Tibial nerve (tissue), 4 donors: ENCODE measurements at regions not wholly inside any gene's neighbourhood (a gene's known extent, or its start where the extent isn't known, plus 50 kb on each side); places are given as distances from the start of the nearest gene placed in this dataset.

ENCODE experiments used
- DNase-seq, 2 donors: peaks; one replicate each; pipeline ENCODE4 v3.0.0-alpha.2; 2019; ENCODE audit warnings: low spot score in 2 of 2
- H3K27ac ChIP-seq, 4 donors: fragments of 200-600 bp; sonication (generic) in 3 of 4; one replicate each; pipeline ENCODE4 v1.5.1; 2017 to 2019; ENCODE audit warnings: mild to moderate bottlenecking in 1 of 4
- H3K27me3 ChIP-seq, 2 donors: fragments of 200-600 bp; sonication (generic) in 1 of 2; one replicate each; pipeline versions ENCODE4 v1.5.1 to v1.6.0; 2017 to 2019
- H3K36me3 ChIP-seq, 3 donors: fragments of 200-600 bp; sonication (generic); one replicate each; pipeline ENCODE4 v1.5.1; 2018 to 2019
- H3K4me1 ChIP-seq, 4 donors: fragments of 200-600 bp; sonication (generic) in 3 of 4; one replicate each; pipeline ENCODE4 v1.5.1; 2017 to 2019
- H3K4me3 ChIP-seq, 4 donors: fragments of 200-600 bp; sonication (generic) in 3 of 4; one replicate each; pipeline ENCODE4 v1.5.1; 2017 to 2019; ENCODE audit warnings: mild to moderate bottlenecking in 1 of 4, moderate library complexity in 1 of 4
- H3K9me3 ChIP-seq, 4 donors: fragments of 200-600 bp; sonication (generic) in 3 of 4; one replicate each; pipeline ENCODE4 v1.5.1; 2017 to 2019
- CTCF ChIP-seq, 5 experiments: fragments of 200-600 bp in 3 of 5; fragments of 450-650 bp in 2 of 5; sonication (generic) in 3 of 5; IDR thresholded peaks; one replicate each; pipeline ENCODE4 v1.5.1; 2016 to 2019; ENCODE audit warnings: antibody characterized with exemption in 5 of 5, mild to moderate bottlenecking in 3 of 5, moderate library complexity in 2 of 5
- EP300 ChIP-seq, 2 donors: sonication (generic); formaldehyde crosslinking; IDR thresholded peaks; one replicate each; pipeline ENCODE4 v1.6.1; 2017; ENCODE audit warnings: antibody characterized with exemption in 2 of 2, mild to moderate bottlenecking in 1 of 2
- POLR2A ChIP-seq, 2 donors: fragments of 450-650 bp; IDR thresholded peaks; one replicate each; pipeline ENCODE4 v1.6.1; 2017; ENCODE audit warnings: antibody characterized with exemption in 2 of 2, mild to moderate bottlenecking in 2 of 2, moderate library complexity in 2 of 2
- WGBS, 2 donors: methylation state at CpG; one replicate each; pipeline ENCODE4 v1.1.5; 2018; 5-methylcytosine and 5-hydroxymethylcytosine counted together

DNA sequence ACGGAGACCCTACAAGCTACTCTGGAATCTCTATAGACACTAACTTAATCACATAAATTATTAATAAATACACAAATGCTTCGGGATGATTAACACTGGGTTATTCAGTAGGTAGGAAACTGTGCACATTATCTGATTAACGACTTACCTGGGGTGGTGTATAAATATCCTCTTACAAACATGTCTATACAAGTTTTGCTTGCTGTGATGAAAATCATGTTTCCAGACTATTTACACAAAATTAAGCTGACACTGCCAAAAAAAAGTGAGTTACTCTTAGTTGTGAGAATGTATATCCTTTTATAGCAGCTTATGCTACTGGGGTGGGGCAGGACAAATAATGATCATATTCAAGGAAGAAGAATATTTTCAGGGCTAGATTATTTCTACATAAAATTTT lies 314.6 kb downstream of the C7orf25 start:
- no peak for TF ChIP-seq POLR2A (IDR thresholded peaks at IDR 0.05)
- TF ChIP-seq EP300 (IDR thresholded peaks at IDR 0.05), result no peak
- no peak for TF ChIP-seq CTCF (IDR thresholded peaks at IDR 0.05)
- 89 to 95% methylated on average over 3 of the region's 3 CpGs for WGBS, 2 donors
- Histone ChIP-seq H3K27ac (no peak overlapping the region), H3K36me3 (no peaks in the 10 kb centered on the region), H3K27me3 (no peaks in the 10 kb centered on the region), H3K4me1 (no peaks in the 10 kb centered on the region), H3K9me3 (peaks cover 0 to 11% (median 0%) of the 10 kb centered on the region in 4 donors), H3K4me3 (no peak overlapping the region)
- DNase-seq, result no peak

DNA sequence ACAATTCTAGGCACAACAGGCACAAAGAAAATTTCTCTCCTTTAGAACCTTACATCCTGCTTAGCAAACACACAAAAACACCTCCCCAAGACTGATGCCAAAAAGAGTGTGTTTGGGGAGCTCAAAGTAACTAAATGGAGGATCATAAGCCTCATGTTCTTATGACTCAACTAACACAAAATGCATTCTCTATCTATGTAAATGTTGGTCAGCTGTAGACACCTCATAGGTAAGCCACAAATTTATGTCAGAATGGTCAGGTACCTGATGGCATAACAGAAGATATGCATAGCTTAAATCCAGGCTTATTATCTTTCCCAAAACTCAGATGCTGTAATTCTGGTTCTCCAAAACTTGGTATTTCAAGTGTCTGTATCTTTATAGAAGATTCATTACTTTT lies 315.1 kb downstream of the C7orf25 start:
- Histone ChIP-seq H3K4me3 (no peak overlapping the region), H3K4me1 (no peaks in the 10 kb centered on the region), H3K27me3 (no peaks in the 10 kb centered on the region), H3K36me3 (no peaks in the 10 kb centered on the region), H3K9me3 (peaks cover 0 to 14% (median 0%) of the 10 kb centered on the region in 4 donors), H3K27ac (no peak overlapping the region)
- TF ChIP-seq EP300 (IDR thresholded peaks at IDR 0.05) (no peak), POLR2A (IDR thresholded peaks at IDR 0.05) (no peak), CTCF (IDR thresholded peaks at IDR 0.05) (no peak)
- DNase-seq, result no peak

DNA sequence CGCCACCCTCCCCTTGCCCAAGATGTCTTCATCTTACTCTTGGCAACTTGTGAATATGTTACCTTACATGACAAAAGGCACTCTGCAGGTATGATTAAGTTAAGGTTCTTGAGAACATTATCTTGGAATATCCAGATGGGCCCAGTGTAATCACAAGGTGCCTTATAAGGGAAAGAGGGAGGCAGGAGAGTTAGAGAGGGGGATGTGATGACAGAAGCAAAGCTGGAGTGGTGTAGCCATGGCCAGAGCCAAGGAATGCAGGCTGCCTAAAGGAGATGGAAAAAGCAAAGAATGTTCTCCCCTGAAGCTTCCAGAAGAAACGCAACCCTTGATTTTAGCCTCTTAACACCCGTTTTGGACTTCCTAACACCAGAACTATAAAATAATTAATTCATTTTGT lies 318.0 kb downstream of the C7orf25 start:
- Histone ChIP-seq H3K4me3 (no peak overlapping the region), H3K36me3 (no peaks in the 10 kb centered on the region), H3K9me3 (peaks cover 0 to 11% (median 0%) of the 10 kb centered on the region in 4 donors), H3K27ac (no peak overlapping the region), H3K4me1 (no peaks in the 10 kb centered on the region), H3K27me3 (no peaks in the 10 kb centered on the region)
- TF ChIP-seq CTCF (IDR thresholded peaks at IDR 0.05) (no peak), EP300 (IDR thresholded peaks at IDR 0.05) (no peak), POLR2A (IDR thresholded peaks at IDR 0.05) (no peak)
- DNase-seq, result no peak
- 90 to 94% methylated on average over 3 of the region's 3 CpGs for WGBS, 2 donors

DNA sequence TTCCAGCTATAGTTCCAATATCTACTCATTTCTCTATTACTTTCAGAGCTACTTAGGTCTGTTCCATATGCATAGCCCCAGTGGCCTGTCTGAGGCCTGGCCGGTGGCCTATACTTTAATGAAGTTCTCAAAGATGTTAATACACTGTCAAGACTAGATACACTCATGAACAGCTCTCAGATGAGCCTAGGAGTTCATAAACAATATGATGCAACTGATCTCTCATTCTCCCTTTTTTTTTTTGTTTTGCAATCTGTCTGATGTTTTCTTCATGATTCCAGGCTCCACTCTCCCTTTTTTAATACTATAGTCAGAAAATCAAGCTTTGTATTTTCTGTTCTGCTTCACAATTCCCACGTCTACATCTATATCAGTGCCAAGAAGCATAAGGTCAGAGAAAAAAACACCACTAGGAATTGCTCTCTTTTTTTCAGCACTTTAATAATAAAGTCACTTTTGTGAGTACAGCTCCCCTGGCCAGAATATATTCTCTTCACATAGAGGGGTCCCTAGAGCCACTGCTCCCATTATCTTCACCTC lies 321.0 kb downstream of the C7orf25 start:
- H3K4me1 ChIP-seq, result no peaks in the 10 kb centered on the region
- DNase-seq, result no peak
- no peak overlapping the region for H3K27ac ChIP-seq
- TF ChIP-seq EP300 (IDR thresholded peaks at IDR 0.05), result no peak
- TF ChIP-seq CTCF (IDR thresholded peaks at IDR 0.05), result no peak
- TF ChIP-seq POLR2A (IDR thresholded peaks at IDR 0.05), result no peak
- WGBS, 2 donors, result 36 to 56% methylated on average over 2 of the region's 2 CpGs
- no peak overlapping the region for H3K4me3 ChIP-seq
- no peaks in the 10 kb centered on the region for H3K27me3 ChIP-seq
- no peaks in the 10 kb centered on the region for H3K36me3 ChIP-seq
- peaks cover 0 to 17% (median 0%) of the 10 kb centered on the region in 4 donors for H3K9me3 ChIP-seq

DNA sequence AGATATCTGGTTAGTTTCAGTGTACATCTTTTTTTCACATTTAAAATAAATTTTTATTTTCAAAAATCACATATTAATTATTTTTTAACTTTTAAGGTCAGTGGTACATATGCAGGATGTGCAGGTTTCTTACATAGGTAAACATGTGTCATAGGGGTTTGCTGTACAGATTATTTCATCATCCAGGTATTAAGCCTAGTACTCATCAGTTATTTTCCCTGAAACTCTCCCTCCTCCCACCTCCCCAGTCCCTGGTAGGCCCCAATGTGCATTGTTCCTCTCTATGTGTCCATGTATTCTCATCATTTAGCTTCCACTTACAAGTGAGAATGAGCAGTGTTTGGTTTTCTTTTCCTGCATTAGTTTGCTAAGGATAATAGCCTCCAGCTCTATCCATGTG lies 323.0 kb downstream of the C7orf25 start:
- H3K4me1 ChIP-seq, result no peaks in the 10 kb centered on the region
- H3K36me3 ChIP-seq, result no peaks in the 10 kb centered on the region
- no peaks in the 10 kb centered on the region for H3K27me3 ChIP-seq
- no peak overlapping the region for H3K4me3 ChIP-seq
- peaks cover 0 to 24% (median 0%) of the 10 kb centered on the region in 4 donors for H3K9me3 ChIP-seq
- TF ChIP-seq EP300 (IDR thresholded peaks at IDR 0.05) (no peak), POLR2A (IDR thresholded peaks at IDR 0.05) (no peak), CTCF (IDR thresholded peaks at IDR 0.05) (no peak)
- H3K27ac ChIP-seq, result no peak overlapping the region
- DNase-seq, result no peak
